SK-N-SH (cell line): ENCODE measurements at regions not wholly inside any gene's neighbourhood (a gene's known extent, or its start where the extent isn't known, plus 50 kb on each side); places are given as distances from the start of the nearest gene placed in this dataset.

Source experiments
- CTCF ChIA-PET: fragments of 300-600, 350-600 bp; formaldehyde crosslinking; extraction: SDS; loops from one replicate; lab custom pipeline; 2021; lab: Yijun Ruan, JAX
- POLR2A ChIA-PET: fragments of 350-600 bp; sonication (Branson Sonifier 250); formaldehyde crosslinking; extraction: SDS; loops from one replicate; lab custom pipeline; 2020; ENCODE audit warnings: antibody characterized with exemption, inconsistent platforms; lab: Yijun Ruan, JAX
- DNase-seq: peaks from one replicate; pipeline ENCODE4 v3.0.0; 2012
- H2AFZ ChIP-seq: fragments of 200-600 bp; sonication (generic); 2 replicates; pipeline ENCODE4 v1.8.1; 2016; ENCODE audit warnings: antibody characterized with exemption, mild to moderate bottlenecking, low read depth
- H3F3A ChIP-seq: fragments of 200-600 bp; sonication (generic); replicated peaks from 2 replicates; pipeline ENCODE3; 2016; ENCODE audit warnings: antibody characterized with exemption, mild to moderate bottlenecking; ENCODE audit not compliant: insufficient read depth
- H3K27ac ChIP-seq, 2 experiments: fragments of 200-500 bp in 1 of 2; fragments of 200-600 bp in 1 of 2; sonication (Bioruptor generic) in 1 of 2; sonication (generic), shearing (Covaris generic) in 1 of 2; 2 replicates each; pipeline versions ENCODE4 v1.5.1 to v1.6.1; 2014 to 2016; ENCODE audit warnings: low read depth in 2 of 2, inconsistent platforms in 1 of 2, low read length in 1 of 2, mild to moderate bottlenecking in 1 of 2, mixed read lengths in 1 of 2
- H3K27me3 ChIP-seq: fragments of 200-600 bp; sonication (generic), shearing (Covaris generic); 2 replicates; pipeline ENCODE4 v1.6.1; 2016; ENCODE audit warnings: mixed run types; ENCODE audit not compliant: insufficient read depth
- H3K36me3 ChIP-seq, 2 experiments: fragments of 200-500 bp in 1 of 2; fragments of 200-600 bp in 1 of 2; sonication (Bioruptor generic) in 1 of 2; sonication (generic) in 1 of 2; replicated peaks in 1 of 2; 2 replicates each; pipeline versions ENCODE3 to v1.5.1; 2014 to 2016; ENCODE audit warnings: low read length in 1 of 2, mild to moderate bottlenecking in 1 of 2; ENCODE audit not compliant: insufficient read depth in 2 of 2, control insufficient read depth in 1 of 2
- H3K4me1 ChIP-seq, 2 experiments: fragments of 200-500 bp in 1 of 2; fragments of 200-600 bp in 1 of 2; sonication (Bioruptor generic) in 1 of 2; sonication (generic), shearing (Covaris generic) in 1 of 2; 2 replicates each; pipeline versions ENCODE4 v1.5.1 to v1.6.1; 2014 to 2016; ENCODE audit warnings: low read depth in 1 of 2, low read length in 1 of 2, mixed run types in 1 of 2; ENCODE audit not compliant: insufficient read depth in 2 of 2, control insufficient read depth in 1 of 2
- H3K4me2 ChIP-seq: fragments of 200-600 bp; sonication (generic), shearing (Covaris generic); 2 replicates; pipeline ENCODE4 v1.6.1; 2017; ENCODE audit warnings: mixed run types
- H3K4me3 ChIP-seq, 2 experiments: fragments of 200-500 bp in 1 of 2; fragments of 200-600 bp in 1 of 2; sonication (Bioruptor generic) in 1 of 2; sonication (generic), shearing (Covaris generic) in 1 of 2; 2 replicates each; pipeline versions ENCODE4 v1.5.1 to v1.8.1; 2014 to 2016; ENCODE audit warnings: low read depth in 2 of 2, inconsistent platforms in 1 of 2, low read length in 1 of 2, mild to moderate bottlenecking in 1 of 2, mixed read lengths in 1 of 2, moderate library complexity in 1 of 2
- H3K79me2 ChIP-seq: fragments of 200-600 bp; sonication (generic); 2 replicates; pipeline ENCODE4 v1.8.1; 2017; ENCODE audit warnings: mild to moderate bottlenecking; ENCODE audit not compliant: insufficient read depth
- H3K9ac ChIP-seq: fragments of 200-600 bp; sonication (generic); 2 replicates; pipeline ENCODE4 v1.6.1; 2017; ENCODE audit warnings: mixed run types
- H3K9me2 ChIP-seq: fragments of 200-600 bp; sonication (generic); 2 replicates; pipeline ENCODE4 v1.6.1; 2017; ENCODE audit warnings: mixed run types
- H3K9me3 ChIP-seq: fragments of 200-600 bp; sonication (generic); 2 replicates; pipeline ENCODE4 v1.6.1; 2017; ENCODE audit warnings: mixed run types, mild to moderate bottlenecking, moderate library complexity
- H4K20me1 ChIP-seq: fragments of 200-600 bp; sonication (generic); 2 replicates; pipeline ENCODE4 v1.6.1; 2017; ENCODE audit warnings: mild to moderate bottlenecking, mixed run types; ENCODE audit not compliant: insufficient read depth
- ELF1 ChIP-seq: IDR thresholded peaks from 2 replicates; pipeline ENCODE4 v1.4.0; 2012
- EZH2phosphoT487 ChIP-seq: fragments of 200-600 bp; sonication (generic); IDR thresholded peaks from 2 replicates; pipeline ENCODE4 v1.6.1; 2017; ENCODE audit warnings: low read depth, mixed run types, mild to moderate bottlenecking, antibody characterized with exemption, moderate library complexity, borderline replicate concordance
- FOSL2 ChIP-seq: IDR thresholded peaks from 2 replicates; pipeline ENCODE4 v1.4.0; 2012; ENCODE audit warnings: low read depth, mild to moderate bottlenecking, moderate library complexity, borderline replicate concordance
- FOXJ3 ChIP-seq: sonication (generic); formaldehyde crosslinking; IDR thresholded peaks from 2 replicates; pipeline ENCODE4 v1.5.1; 2020; ENCODE audit warnings: mild to moderate bottlenecking, missing genetic modification reagents
- JUND ChIP-seq: IDR thresholded peaks from 2 replicates; pipeline ENCODE4 v1.4.0; 2012
- MXI1 ChIP-seq: IDR thresholded peaks from 2 replicates; pipeline ENCODE4 v1.6.1; 2012; ENCODE audit warnings: mild to moderate bottlenecking, low read depth, low read length, improper control_type of control experiment
- TEAD4 ChIP-seq: IDR thresholded peaks from 2 replicates; pipeline ENCODE4 v1.4.0; 2012; ENCODE audit warnings: mild to moderate bottlenecking, borderline replicate concordance; ENCODE audit not compliant: insufficient read depth
- YY1 ChIP-seq: IDR thresholded peaks from 2 replicates; pipeline ENCODE4 v1.4.0; 2012; ENCODE audit warnings: low read depth, mild to moderate bottlenecking
- WGBS: methylation state at CpG from one replicate; pipeline ENCODE4 v1.1.6; 2017; ENCODE audit warnings: low lambda C conversion rate; 5-methylcytosine and 5-hydroxymethylcytosine counted together
- TF ChIP-seq, protein P1 (sequence below): fragments of 150-350 bp; IDR thresholded peaks from 2 replicates; pipeline ENCODE4 v1.6.1; 2017; ENCODE audit warnings: antibody characterized with exemption, low read length, low read depth, borderline replicate concordance
- TF ChIP-seq, protein P2 (sequence below): fragments of 200-600 bp; sonication (generic); IDR thresholded peaks from 2 replicates; pipeline ENCODE4 v1.6.1; 2017; ENCODE audit warnings: antibody characterized with exemption, mild to moderate bottlenecking, moderate library complexity
- TF ChIP-seq, protein P3 (sequence below): IDR thresholded peaks from 2 replicates; pipeline ENCODE4 v1.6.1; 2012; ENCODE audit warnings: mild to moderate bottlenecking, low read depth, low read length, moderate library complexity

DNA sequence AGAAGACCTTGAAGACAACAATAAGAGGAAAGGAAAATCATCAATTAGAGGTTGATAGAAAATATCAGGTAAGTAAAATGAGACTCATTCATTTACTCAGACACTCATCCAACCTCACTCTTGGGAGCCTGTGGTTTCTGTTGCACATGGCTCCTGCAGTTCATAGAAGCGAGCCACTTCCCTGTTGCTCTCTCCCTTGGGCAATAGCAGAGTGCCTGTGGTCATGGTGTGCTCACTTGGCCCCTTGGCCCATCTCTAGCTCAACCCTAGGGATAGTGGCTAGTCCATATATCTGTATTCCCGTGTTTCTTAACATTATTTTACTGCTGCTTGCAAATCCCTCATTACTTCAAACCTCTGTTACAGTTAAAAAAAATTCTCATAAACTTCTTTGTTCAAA is 368.6 kb downstream of the PTPRC start:
- Histone ChIP-seq H4K20me1 (no peaks in the 10 kb centered on the region), H3K36me3 (no peaks in the 10 kb centered on the region), H3K79me2 (no peaks in the 10 kb centered on the region), H3K4me3 (no peak overlapping the region), H3F3A (no peaks in the 10 kb centered on the region), H3K9me3 (no peaks in the 10 kb centered on the region), H3K9me2 (no peaks in the 10 kb centered on the region), H2AFZ (no peak overlapping the region), H3K9ac (no peak overlapping the region), H3K4me2 (no peak overlapping the region), H3K4me1 (peaks cover 0 to 4% of the 10 kb centered on the region in 2 experiments; a peak in 1 of 4 replicates), H3K27ac (no peak overlapping the region), H3K27me3 (no peaks in the 10 kb centered on the region)
- WGBS: 72% methylated on average over 2 of the region's 2 CpGs
- TF ChIP-seq JUND: no peak
- TF ChIP-seq, protein P1, sequence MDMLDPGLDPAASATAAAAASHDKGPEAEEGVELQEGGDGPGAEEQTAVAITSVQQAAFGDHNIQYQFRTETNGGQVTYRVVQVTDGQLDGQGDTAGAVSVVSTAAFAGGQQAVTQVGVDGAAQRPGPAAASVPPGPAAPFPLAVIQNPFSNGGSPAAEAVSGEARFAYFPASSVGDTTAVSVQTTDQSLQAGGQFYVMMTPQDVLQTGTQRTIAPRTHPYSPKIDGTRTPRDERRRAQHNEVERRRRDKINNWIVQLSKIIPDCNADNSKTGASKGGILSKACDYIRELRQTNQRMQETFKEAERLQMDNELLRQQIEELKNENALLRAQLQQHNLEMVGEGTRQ: no peak
- no peak for TF ChIP-seq EZH2phosphoT487
- TF ChIP-seq YY1: no peak
- no peak for TF ChIP-seq MXI1
- no peak for TF ChIP-seq ELF1
- no peak for TF ChIP-seq TEAD4
- no peak for DNase-seq
- ChIA-PET POLR2A (no interaction called here), CTCF (no interaction called here)

DNA sequence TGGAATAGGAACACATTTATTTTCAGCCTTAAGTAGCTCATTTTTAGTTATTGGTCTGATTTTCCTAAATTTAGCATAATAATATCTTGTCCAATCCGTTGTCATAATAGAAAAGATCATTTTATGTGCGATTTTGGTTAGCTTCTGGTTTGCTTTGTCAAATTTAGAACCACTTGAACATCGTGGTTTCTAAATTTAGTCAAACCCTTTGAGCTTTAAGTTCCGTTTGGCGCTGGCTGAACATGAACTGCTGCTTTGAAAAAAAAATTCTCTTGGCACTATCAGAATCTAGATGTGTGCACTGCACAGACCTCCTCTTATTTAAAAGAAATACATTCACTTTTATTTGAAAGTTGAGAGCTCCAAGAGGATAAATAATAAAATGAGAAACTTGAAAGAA is 370.6 kb downstream of the PTPRC start:
- H3K9me3 ChIP-seq: no peaks in the 10 kb centered on the region
- no peaks in the 10 kb centered on the region for H3F3A ChIP-seq
- no peaks in the 10 kb centered on the region for H3K79me2 ChIP-seq
- H3K4me2 ChIP-seq: no peak overlapping the region
- no peaks in the 10 kb centered on the region for H4K20me1 ChIP-seq
- no peaks in the 10 kb centered on the region for H3K4me1 ChIP-seq
- no peak overlapping the region for H3K4me3 ChIP-seq
- H3K9me2 ChIP-seq: no peaks in the 10 kb centered on the region
- CTCF ChIA-PET: interaction anchor here (0.6 kb wide), 1 partner anchor 62 kb away, joined by 3 read pairs; no protein-coding TSS in a partner anchor
- H3K27ac ChIP-seq: no peak overlapping the region
- WGBS: 82% methylated on average over 5 of the region's 5 CpGs
- DNase-seq: no peak
- POLR2A ChIA-PET: no interaction called here
- no peaks in the 10 kb centered on the region for H3K27me3 ChIP-seq
- no peak overlapping the region for H3K9ac ChIP-seq
- H3K36me3 ChIP-seq: no peaks in the 10 kb centered on the region
- TF ChIP-seq, protein P2, sequence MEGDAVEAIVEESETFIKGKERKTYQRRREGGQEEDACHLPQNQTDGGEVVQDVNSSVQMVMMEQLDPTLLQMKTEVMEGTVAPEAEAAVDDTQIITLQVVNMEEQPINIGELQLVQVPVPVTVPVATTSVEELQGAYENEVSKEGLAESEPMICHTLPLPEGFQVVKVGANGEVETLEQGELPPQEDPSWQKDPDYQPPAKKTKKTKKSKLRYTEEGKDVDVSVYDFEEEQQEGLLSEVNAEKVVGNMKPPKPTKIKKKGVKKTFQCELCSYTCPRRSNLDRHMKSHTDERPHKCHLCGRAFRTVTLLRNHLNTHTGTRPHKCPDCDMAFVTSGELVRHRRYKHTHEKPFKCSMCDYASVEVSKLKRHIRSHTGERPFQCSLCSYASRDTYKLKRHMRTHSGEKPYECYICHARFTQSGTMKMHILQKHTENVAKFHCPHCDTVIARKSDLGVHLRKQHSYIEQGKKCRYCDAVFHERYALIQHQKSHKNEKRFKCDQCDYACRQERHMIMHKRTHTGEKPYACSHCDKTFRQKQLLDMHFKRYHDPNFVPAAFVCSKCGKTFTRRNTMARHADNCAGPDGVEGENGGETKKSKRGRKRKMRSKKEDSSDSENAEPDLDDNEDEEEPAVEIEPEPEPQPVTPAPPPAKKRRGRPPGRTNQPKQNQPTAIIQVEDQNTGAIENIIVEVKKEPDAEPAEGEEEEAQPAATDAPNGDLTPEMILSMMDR: no peak
- TF ChIP-seq FOSL2 (no peak), FOXJ3 (CRISPR knock-in tag) (no peak)
- TF ChIP-seq, protein P3, sequence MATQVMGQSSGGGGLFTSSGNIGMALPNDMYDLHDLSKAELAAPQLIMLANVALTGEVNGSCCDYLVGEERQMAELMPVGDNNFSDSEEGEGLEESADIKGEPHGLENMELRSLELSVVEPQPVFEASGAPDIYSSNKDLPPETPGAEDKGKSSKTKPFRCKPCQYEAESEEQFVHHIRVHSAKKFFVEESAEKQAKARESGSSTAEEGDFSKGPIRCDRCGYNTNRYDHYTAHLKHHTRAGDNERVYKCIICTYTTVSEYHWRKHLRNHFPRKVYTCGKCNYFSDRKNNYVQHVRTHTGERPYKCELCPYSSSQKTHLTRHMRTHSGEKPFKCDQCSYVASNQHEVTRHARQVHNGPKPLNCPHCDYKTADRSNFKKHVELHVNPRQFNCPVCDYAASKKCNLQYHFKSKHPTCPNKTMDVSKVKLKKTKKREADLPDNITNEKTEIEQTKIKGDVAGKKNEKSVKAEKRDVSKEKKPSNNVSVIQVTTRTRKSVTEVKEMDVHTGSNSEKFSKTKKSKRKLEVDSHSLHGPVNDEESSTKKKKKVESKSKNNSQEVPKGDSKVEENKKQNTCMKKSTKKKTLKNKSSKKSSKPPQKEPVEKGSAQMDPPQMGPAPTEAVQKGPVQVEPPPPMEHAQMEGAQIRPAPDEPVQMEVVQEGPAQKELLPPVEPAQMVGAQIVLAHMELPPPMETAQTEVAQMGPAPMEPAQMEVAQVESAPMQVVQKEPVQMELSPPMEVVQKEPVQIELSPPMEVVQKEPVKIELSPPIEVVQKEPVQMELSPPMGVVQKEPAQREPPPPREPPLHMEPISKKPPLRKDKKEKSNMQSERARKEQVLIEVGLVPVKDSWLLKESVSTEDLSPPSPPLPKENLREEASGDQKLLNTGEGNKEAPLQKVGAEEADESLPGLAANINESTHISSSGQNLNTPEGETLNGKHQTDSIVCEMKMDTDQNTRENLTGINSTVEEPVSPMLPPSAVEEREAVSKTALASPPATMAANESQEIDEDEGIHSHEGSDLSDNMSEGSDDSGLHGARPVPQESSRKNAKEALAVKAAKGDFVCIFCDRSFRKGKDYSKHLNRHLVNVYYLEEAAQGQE: no peak
- H2AFZ ChIP-seq: no peak overlapping the region
